CD14-positive monocyte (primary cell): ENCODE measurements at regions not wholly inside any gene's neighbourhood (a gene's known extent, or its start where the extent isn't known, plus 50 kb on each side); places are given as distances from the start of the nearest gene placed in this dataset.

Source experiments
- DNase-seq, 3 donors: peaks; one replicate each; pipeline ENCODE4 v3.0.0-alpha.2; 2011 to 2022
- H2AFZ ChIP-seq: 2 replicates; pipeline ENCODE4 v1.6.0; 2012; ENCODE audit warnings: mild to moderate bottlenecking, low read depth, low read length, inconsistent platforms; ENCODE audit not compliant: insufficient read depth, poor library complexity, severe bottlenecking
- H3K27ac ChIP-seq, 2 donors: 1 replicate in 1 of 2; 2 replicates in 1 of 2; pipeline ENCODE4 v1.5.1; 2012 to 2013; ENCODE audit warnings: low read length in 2 of 2, control low read depth in 1 of 2, inconsistent platforms in 1 of 2, low read depth in 1 of 2, mild to moderate bottlenecking in 1 of 2
- H3K27me3 ChIP-seq, 2 donors: one replicate each; pipeline versions ENCODE4 v1.6.0 to v1.6.1; 2011 to 2013; ENCODE audit warnings: low read length in 2 of 2; ENCODE audit not compliant: control insufficient read depth in 2 of 2, insufficient read depth in 2 of 2
- H3K36me3 ChIP-seq, 2 donors: replicated peaks in 1 of 2; 1 replicate in 1 of 2; 2 replicates in 1 of 2; pipeline versions ENCODE4 v1.5.1 to v1.6.1; 2012 to 2013; ENCODE audit warnings: low read length in 2 of 2, control low read depth in 1 of 2, inconsistent platforms in 1 of 2, mild to moderate bottlenecking in 1 of 2; ENCODE audit not compliant: insufficient read depth in 2 of 2, control insufficient read depth in 1 of 2
- H3K4me1 ChIP-seq, 2 donors: 1 replicate in 1 of 2; 2 replicates in 1 of 2; pipeline versions ENCODE4 v1.5.1 to v1.6.1; 2012 to 2013; ENCODE audit warnings: low read length in 2 of 2, control low read depth in 1 of 2, inconsistent platforms in 1 of 2, mild to moderate bottlenecking in 1 of 2, moderate library complexity in 1 of 2; ENCODE audit not compliant: insufficient read depth in 2 of 2, control insufficient read depth in 1 of 2
- H3K4me2 ChIP-seq: replicated peaks from 2 replicates; pipeline ENCODE3; 2012; ENCODE audit warnings: low read length, moderate library complexity, mild to moderate bottlenecking; ENCODE audit not compliant: poor library complexity, severe bottlenecking; ENCODE audit errors: extremely low read depth
- H3K4me3 ChIP-seq, 3 experiments: fragments of 200-600 bp in 1 of 3; sonication (generic) in 1 of 3; replicated peaks in 1 of 3; 1 replicate in 2 of 3; 2 replicates in 1 of 3; pipeline ENCODE4 v1.5.1; 2011 to 2013; ENCODE audit warnings: low read length in 3 of 3, mild to moderate bottlenecking in 3 of 3, control low read depth in 2 of 3, low read depth in 2 of 3, inconsistent platforms in 1 of 3, moderate library complexity in 1 of 3
- H3K79me2 ChIP-seq: 2 replicates; pipeline ENCODE4 v1.6.0; 2012; ENCODE audit warnings: mild to moderate bottlenecking, control low read depth, inconsistent platforms, low read length, moderate library complexity; ENCODE audit not compliant: insufficient read depth
- H3K9ac ChIP-seq: 2 replicates; pipeline ENCODE4 v1.6.0; 2017; ENCODE audit warnings: low read length, mild to moderate bottlenecking; ENCODE audit not compliant: insufficient read depth, poor library complexity, severe bottlenecking
- H3K9me3 ChIP-seq, 2 donors: replicated peaks in 1 of 2; 1 replicate in 1 of 2; 2 replicates in 1 of 2; pipeline versions ENCODE4 v1.5.1 to v1.6.1; 2012 to 2013; ENCODE audit warnings: low read length in 2 of 2, control low read depth in 1 of 2; ENCODE audit not compliant: control insufficient read depth in 1 of 2, insufficient read depth in 1 of 2
- H4K20me1 ChIP-seq: 2 replicates; pipeline ENCODE4 v1.6.0; 2012; ENCODE audit warnings: mild to moderate bottlenecking, low read length, control low read depth, moderate library complexity; ENCODE audit not compliant: insufficient read depth
- H3K27ac Mint-ChIP-seq, 7 donors: one replicate each; pipeline ENCODE4 v1.8.0; 2020; ENCODE audit warnings: mild to moderate bottlenecking in 7 of 7, mixed read lengths in 7 of 7, moderate library complexity in 6 of 7, inconsistent platforms in 2 of 7
- H3K27me3 Mint-ChIP-seq, 3 donors: one replicate each; pipeline ENCODE4 v1.8.0; 2021 to 2022; ENCODE audit warnings: low read depth in 3 of 3, mild to moderate bottlenecking in 3 of 3, mixed read lengths in 3 of 3, moderate library complexity in 3 of 3, inconsistent platforms in 1 of 3
- H3K36me3 Mint-ChIP-seq, 2 donors: one replicate each; pipeline ENCODE4 v1.8.0; 2020; ENCODE audit warnings: mixed read lengths in 2 of 2, inconsistent platforms in 1 of 2, mild to moderate bottlenecking in 1 of 2
- H3K4me1 Mint-ChIP-seq: one replicate; pipeline ENCODE4 v1.8.0; 2020; ENCODE audit warnings: mild to moderate bottlenecking, mixed read lengths
- H3K4me3 Mint-ChIP-seq, 2 donors: one replicate each; pipeline ENCODE4 v1.8.0; 2020; ENCODE audit warnings: mild to moderate bottlenecking in 2 of 2, mixed read lengths in 2 of 2, moderate library complexity in 1 of 2
- H3K9me3 Mint-ChIP-seq, 7 donors: one replicate each; pipeline ENCODE4 v1.8.0; 2020 to 2022; ENCODE audit warnings: mixed read lengths in 7 of 7, mild to moderate bottlenecking in 6 of 7, moderate library complexity in 6 of 7, inconsistent platforms in 2 of 7
- CTCF ChIP-seq: fragments of 200-600 bp; IDR thresholded peaks from one replicate; pipeline ENCODE4 v1.8.0; 2022; ENCODE audit warnings: antibody characterized with exemption, mild to moderate bottlenecking
- WGBS: methylation state at CpG from one replicate; pipeline ENCODE4 v1.1.5; 2013; ENCODE audit warnings: missing lambda C conversion rate; ENCODE audit not compliant: insufficient coverage; 5-methylcytosine and 5-hydroxymethylcytosine counted together
- intact Hi-C, 2 donors: fragments of 100-400 bp; cut with micrococcal nuclease; formaldehyde crosslinking; loops; one replicate each; pipeline versions ENCODE4 v1.15.0 to v1.15.1; 2023

GRCh38 chr1:163570071-163570470, 248.3 kb downstream of the NUF2 start:
- Mint-ChIP-seq H3K9me3 (peaks cover 0 to 2% (median 0%) of the 10 kb centered on the region in 7 donors), H3K4me3 (no peak overlapping the region), H3K27ac (no peak overlapping the region), H3K36me3 (no peaks in the 10 kb centered on the region), H3K4me1 (no peaks in the 10 kb centered on the region), H3K27me3 (peaks cover 0 to 5% (median 0%) of the 10 kb centered on the region in 3 donors)
- intact Hi-C loops, result no loop called here
- Histone ChIP-seq H3K27ac (no peak overlapping the region), H3K27me3 (no peaks in the 10 kb centered on the region), H3K36me3 (no peaks in the 10 kb centered on the region), H3K9me3 (no peaks in the 10 kb centered on the region), H3K4me3 (no peak overlapping the region), H3K79me2 (no peaks in the 10 kb centered on the region), H3K9ac (no peak overlapping the region), H2AFZ (no peak overlapping the region), H3K4me1 (no peaks in the 10 kb centered on the region), H4K20me1 (no peaks in the 10 kb centered on the region), H3K4me2 (no peak overlapping the region)
- WGBS, result no CpG with 5 or more reads among the region's 4 CpGs
- TF ChIP-seq CTCF, result no peak
- no peak for DNase-seq

GRCh38 chr1:163571950-163572349, 250.2 kb downstream of the NUF2 start:
- Mint-ChIP-seq H3K27ac (no peak overlapping the region), H3K36me3 (no peaks in the 10 kb centered on the region), H3K4me1 (no peaks in the 10 kb centered on the region), H3K4me3 (no peak overlapping the region), H3K9me3 (peaks cover 0 to 5% (median 0%) of the 10 kb centered on the region in 7 donors), H3K27me3 (peaks cover 0 to 2% (median 0%) of the 10 kb centered on the region in 3 donors)
- intact Hi-C loops, result no loop called here
- Histone ChIP-seq H4K20me1 (no peaks in the 10 kb centered on the region), H3K9me3 (no peaks in the 10 kb centered on the region), H3K79me2 (no peaks in the 10 kb centered on the region), H3K9ac (no peak overlapping the region), H3K4me3 (no peak overlapping the region), H2AFZ (no peak overlapping the region), H3K4me1 (no peaks in the 10 kb centered on the region), H3K36me3 (no peaks in the 10 kb centered on the region), H3K27me3 (no peaks in the 10 kb centered on the region), H3K4me2 (no peak overlapping the region), H3K27ac (no peak overlapping the region)
- WGBS, result no CpG with 5 or more reads among the region's 4 CpGs
- DNase-seq, result no peak
- TF ChIP-seq CTCF, result no peak
